Neutrophil (primary cell): ENCODE measurements at regions not wholly inside any gene's neighbourhood (a gene's known extent, or its start where the extent isn't known, plus 50 kb on each side); places are given as distances from the start of the nearest gene placed in this dataset.
"Not testable (repeated sequence)": the region's sequence is repeated elsewhere in the genome, so short reads cannot be mapped to it uniquely, and the experiment has no call there.

Experiments
- H3K27ac ChIP-seq: fragments of 200-600 bp; sonication (generic); 2 replicates; pipeline ENCODE4 v1.5.1; 2016; ENCODE audit warnings: mild to moderate bottlenecking, moderate library complexity
- H3K27me3 ChIP-seq: fragments of 200-600 bp; sonication (generic); 2 replicates; pipeline ENCODE4 v1.6.0; 2016; ENCODE audit warnings: mild to moderate bottlenecking
- H3K36me3 ChIP-seq: fragments of 200-600 bp; sonication (generic); 2 replicates; pipeline ENCODE4 v1.5.1; 2017
- H3K4me1 ChIP-seq, 2 experiments: fragments of 200-600 bp in 1 of 2; sonication (generic) in 1 of 2; 1 replicate in 1 of 2; 2 replicates in 1 of 2; pipeline versions ENCODE4 v1.5.1 to v1.6.1; 2013 to 2016; ENCODE audit warnings: low read depth in 1 of 2, low read length in 1 of 2, mild to moderate bottlenecking in 1 of 2, moderate library complexity in 1 of 2; ENCODE audit not compliant: control insufficient read depth in 1 of 2, insufficient read depth in 1 of 2
- H3K4me3 ChIP-seq, 2 experiments: fragments of 200-600 bp in 1 of 2; sonication (generic) in 1 of 2; 1 replicate in 1 of 2; 2 replicates in 1 of 2; pipeline ENCODE4 v1.5.1; 2013 to 2016; ENCODE audit warnings: low read depth in 1 of 2, low read length in 1 of 2, mild to moderate bottlenecking in 1 of 2, moderate library complexity in 1 of 2
- H3K9me3 ChIP-seq: fragments of 200-600 bp; sonication (generic); 2 replicates; pipeline ENCODE4 v1.5.1; 2016
- CTCF ChIP-seq: fragments of 200-600 bp; sonication (generic); IDR thresholded peaks from 2 replicates; pipeline ENCODE4 v1.5.1; 2016; ENCODE audit warnings: antibody characterized with exemption

GRCh38 chr2:236642584-236643291 is 73.1 kb downstream of the ACKR3 start:
- Histone ChIP-seq H3K27me3 (peaks cover 47% of the 10 kb centered on the region), H3K36me3 (no peaks in the 10 kb centered on the region), H3K4me1 (no peaks in the 10 kb centered on the region), H3K27ac (no peak overlapping the region), H3K4me3 (no peak overlapping the region), H3K9me3 (no peaks in the 10 kb centered on the region)
- TF ChIP-seq CTCF: no peak

GRCh38 chr2:236643480-236643879 is 73.9 kb downstream of the ACKR3 start:
- Histone ChIP-seq H3K36me3 (no peaks in the 10 kb centered on the region), H3K4me3 (no peak overlapping the region), H3K27ac (no peak overlapping the region), H3K9me3 (no peaks in the 10 kb centered on the region), H3K4me1 (no peaks in the 10 kb centered on the region), H3K27me3 (peaks cover 48% of the 10 kb centered on the region)
- no peak for TF ChIP-seq CTCF

- TF ChIP-seq CTCF: no peak
Observed at GRCh38 chr2:236644067-236644466, 74.4 kb downstream of the ACKR3 start.

GRCh38 chr2:236644502-236644911 is 74.9 kb downstream of the ACKR3 start:
- H3K4me3 ChIP-seq: no peak overlapping the region
- no peak overlapping the region for H3K27ac ChIP-seq
- H3K27me3 ChIP-seq: peaks cover 54% of the 10 kb centered on the region
- H3K4me1 ChIP-seq: no peaks in the 10 kb centered on the region
- H3K36me3 ChIP-seq: no peaks in the 10 kb centered on the region
- no peaks in the 10 kb centered on the region for H3K9me3 ChIP-seq
- TF ChIP-seq CTCF: no peak

More at GRCh38 chr2:236644067-236644466, 74.4 kb downstream of the ACKR3 start:
- Histone ChIP-seq H3K4me3 (no peak overlapping the region), H3K4me1 (no peaks in the 10 kb centered on the region), H3K27me3 (peaks cover 54% of the 10 kb centered on the region), H3K27ac (no peak overlapping the region), H3K36me3 (no peaks in the 10 kb centered on the region), H3K9me3 (no peaks in the 10 kb centered on the region)

GRCh38 chr2:236645141-236645540 is 75.5 kb downstream of the ACKR3 start:
- H3K9me3 ChIP-seq, H3K4me3 ChIP-seq, H3K36me3 ChIP-seq, H3K27ac ChIP-seq, H3K4me1 ChIP-seq: not testable (repeated sequence)
- H3K27me3 ChIP-seq: peaks cover 54% of the 10 kb centered on the region

GRCh38 chr2:236646441-236646840 is 76.8 kb downstream of the ACKR3 start:
- no peak overlapping the region for H3K27ac ChIP-seq
- peaks cover 54% of the 10 kb centered on the region for H3K27me3 ChIP-seq
- no peaks in the 10 kb centered on the region for H3K9me3 ChIP-seq
- no peaks in the 10 kb centered on the region for H3K36me3 ChIP-seq
- TF ChIP-seq CTCF: no peak
- H3K4me3 ChIP-seq: no peak overlapping the region
- H3K4me1 ChIP-seq: no peaks in the 10 kb centered on the region
